SHP77 (cell line): ENCODE measurements at regions not wholly inside any gene's neighbourhood (a gene's known extent, or its start where the extent isn't known, plus 50 kb on each side); places are given as distances from the start of the nearest gene placed in this dataset.

Experiments
- DNase-seq, 2 experiments: peaks; one replicate each; lab custom pipeline; 2025; lab: John Stamatoyannopoulos, UW

DNA sequence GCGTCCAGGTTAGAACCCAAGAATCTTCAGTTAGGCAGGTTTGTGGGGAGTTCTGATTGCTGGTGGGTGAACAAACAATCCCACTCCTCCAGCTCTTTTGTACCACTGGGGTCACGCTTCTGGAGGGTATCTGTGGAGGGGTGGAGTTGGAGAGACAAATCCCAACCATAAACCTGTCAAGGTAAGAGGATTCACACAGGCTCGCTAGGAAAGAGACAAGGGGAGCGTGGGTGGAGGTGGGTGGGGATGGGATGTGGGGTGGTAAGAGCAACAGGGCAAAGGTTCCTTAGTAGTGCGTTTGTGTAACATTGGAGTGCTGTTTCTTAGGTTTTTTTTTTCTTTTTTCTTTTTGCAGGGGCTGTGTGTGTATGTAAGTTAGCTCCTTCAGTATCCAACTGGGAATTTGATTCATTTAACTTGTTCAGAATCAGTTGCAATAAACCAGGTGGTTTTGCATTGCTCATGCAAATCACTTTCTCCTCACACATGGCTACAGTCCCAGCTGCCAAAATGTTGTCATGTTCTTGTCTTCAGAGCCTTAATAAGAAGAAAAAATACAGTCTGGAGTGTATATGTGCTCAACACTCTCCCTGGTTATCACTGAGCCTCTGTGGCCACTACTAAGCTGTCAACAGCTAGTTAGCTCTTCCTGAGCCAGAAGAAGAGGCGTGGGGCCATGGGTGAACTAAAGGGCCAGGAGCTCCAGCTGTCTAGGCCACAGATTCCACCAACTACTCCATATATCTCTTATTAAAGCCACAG is 164.0 kb upstream of the RAD23B start:
- DNase-seq: no peak

DNA sequence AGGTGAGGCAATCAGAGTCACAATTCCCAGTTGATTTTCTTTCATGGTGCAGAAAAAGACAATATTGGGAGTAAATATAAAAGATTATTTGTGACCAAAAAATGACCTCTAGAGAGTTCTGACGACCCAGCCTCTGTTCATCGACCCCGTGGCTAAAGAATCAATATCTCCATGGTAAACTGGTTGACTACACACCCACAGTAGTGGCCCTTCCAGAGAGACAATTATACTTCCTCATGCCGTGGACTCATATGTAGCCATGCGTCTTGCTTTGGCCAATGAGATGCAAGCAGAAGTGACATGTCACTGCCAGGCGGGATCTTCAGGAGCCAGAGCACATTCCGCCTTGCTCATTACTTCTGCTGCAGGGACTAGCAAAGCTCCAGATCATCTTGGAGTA is 163.3 kb upstream of the RAD23B start:
- DNase-seq: no peak

DNA sequence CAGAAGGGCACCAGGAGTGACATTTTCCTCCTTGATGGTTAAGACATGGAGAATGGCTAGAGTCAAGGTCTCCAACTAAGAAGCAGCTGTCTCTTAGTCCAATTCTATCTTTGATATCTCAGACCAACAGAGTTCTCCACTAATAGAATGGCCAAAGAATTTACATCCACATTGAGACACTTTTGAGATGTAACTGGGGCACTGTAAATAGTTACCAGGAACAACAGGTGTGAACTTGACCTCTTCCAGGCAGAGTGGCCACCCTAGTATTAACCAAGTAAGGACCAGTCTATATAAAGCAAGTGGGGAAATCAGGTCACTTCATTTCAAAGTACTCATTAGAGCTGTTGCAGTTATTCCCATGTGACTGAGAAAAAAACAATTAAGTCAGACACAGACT is 159.7 kb upstream of the RAD23B start:
- no peak for DNase-seq

DNA sequence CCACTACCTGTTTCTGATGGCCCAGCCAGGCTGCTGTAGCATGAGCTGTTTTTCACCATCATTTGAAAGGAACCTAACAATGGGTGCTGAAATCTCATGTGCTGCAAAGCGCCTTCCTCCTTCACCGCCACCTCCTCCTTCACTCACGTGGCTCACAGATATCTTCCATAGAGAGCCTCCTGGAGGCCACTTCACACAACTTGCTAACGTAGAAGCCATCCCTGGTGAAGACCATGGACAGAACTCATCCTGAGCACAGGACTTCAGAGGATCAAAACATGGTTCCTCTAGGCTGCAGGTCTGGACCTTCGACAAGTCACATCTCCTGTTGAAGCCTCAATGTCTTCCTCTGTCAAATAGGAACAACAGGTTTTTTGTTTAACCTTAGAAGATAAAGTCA is 155.5 kb upstream of the RAD23B start:
- DNase-seq: no peak

DNA sequence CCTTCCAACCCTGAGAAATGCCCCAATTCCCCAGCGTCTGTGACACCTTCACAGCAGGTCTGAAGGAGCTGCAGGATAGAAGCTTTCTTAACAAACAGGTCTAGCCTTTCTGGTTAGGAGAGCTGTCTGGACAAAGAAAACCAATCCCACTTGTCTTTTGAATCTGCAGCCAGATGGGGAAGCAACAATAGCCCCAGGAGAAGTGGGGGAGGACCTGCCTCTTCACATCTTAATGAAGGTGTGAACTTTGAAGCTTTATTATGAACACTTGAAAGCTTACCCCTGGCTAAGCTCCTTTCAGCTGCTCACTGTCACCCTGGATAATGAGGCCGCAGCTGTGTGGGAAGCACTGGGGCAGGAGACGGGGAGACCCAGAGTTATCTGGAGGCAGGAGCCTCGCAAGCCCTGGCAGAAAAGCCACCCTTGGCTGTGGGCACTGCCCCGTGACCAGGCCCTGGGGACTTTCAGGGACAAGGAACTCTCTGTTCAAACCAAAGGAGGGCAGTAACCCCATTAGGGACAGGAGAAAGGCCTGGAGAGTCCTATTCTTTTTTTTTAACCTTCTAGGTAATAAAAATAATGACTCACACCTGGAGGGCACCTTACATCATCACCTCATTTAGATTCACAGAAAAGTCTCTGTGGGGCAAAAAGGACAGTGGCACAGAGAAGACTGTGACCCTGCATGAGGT is 151.8 kb upstream of the RAD23B start:
- DNase-seq: no peak

DNA sequence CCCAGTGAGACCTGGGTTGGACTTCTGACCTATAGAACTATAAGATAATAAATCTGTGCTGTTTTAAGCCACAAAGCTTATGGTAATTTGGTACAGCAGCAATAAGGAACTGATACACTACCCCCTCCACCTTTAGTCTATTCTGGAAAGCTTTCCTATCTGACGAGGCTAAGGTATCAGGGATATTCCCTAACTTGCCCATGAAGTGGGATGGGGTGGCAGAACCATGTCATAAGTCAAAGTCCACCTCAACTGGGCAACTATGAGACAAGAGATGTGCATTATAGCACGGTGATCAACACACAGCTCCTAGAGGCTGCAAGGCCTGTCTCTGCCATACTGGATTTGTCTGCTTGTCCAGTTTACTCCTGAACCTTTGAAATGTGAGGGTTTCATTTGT is 146.8 kb upstream of the RAD23B start:
- no peak for DNase-seq

DNA sequence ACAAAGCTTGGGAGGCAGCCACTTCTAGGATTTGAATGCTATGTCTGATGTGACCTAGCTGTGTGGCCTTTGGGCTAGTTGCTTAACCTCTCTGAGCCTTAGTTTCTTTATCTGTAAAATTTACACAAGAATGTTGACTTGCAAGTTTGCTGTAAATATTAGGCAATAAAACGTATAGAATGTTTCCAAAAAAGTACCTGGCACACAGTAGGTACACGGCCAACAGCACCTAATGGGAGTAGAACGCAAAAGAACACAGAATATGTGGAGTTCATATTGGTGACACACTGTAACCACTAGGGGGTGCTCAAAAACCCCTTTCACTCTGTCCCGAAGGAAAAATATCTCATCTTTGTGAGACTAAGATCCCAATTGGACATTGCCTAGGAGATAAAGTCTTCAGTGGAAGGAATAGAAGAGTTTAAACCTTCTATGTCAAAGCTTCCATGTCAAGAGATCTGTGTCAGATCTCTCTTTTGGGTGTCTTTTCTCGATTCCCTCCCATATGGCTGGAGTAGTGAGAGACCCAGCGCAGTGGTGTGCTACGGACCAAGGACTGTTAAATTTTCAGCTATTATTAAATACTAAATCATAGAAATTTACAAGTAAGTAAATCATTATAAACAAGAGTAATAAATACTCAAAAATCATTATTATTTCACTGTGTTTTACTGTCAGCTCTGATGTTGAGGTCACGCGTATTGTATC is 145.4 kb upstream of the RAD23B start:
- DNase-seq: peak in 1 of 2 experiments; percentile 2

DNA sequence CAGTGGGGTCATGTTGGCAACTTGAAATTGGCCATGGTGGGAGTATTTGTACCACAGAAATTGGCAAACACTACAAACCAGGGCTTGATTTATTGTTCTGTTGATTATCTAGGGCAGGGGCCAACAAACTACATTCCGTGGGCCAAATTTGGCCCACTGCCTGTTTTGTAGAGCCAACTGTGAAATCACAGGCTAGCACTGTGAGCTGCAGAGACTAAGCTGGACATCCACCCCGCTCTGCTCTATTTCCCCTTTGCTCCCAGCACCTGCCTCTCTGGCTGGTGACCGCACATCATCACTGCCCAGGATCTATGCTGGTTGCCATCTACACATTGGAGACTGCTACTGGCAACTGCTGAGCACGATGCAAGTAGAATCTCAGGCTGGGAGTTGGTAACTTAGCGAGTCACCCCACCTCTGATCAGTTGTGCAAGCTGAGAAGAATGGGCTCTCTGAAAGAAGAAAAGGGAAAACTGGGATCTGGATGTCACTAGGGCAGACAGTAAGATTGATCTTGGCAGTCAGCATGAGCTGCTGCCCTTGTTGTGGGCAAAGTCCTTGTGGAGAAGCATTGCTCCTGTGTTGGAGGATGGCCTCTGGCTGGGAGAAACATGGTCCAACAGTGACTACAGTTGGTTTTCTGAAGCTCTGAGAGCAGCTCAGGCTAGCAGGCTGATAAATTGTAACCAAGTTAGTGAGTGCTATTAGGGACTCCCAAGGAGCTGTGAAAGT is 144.7 kb upstream of the RAD23B start:
- DNase-seq: peak in 1 of 2 experiments; percentile 3

DNA sequence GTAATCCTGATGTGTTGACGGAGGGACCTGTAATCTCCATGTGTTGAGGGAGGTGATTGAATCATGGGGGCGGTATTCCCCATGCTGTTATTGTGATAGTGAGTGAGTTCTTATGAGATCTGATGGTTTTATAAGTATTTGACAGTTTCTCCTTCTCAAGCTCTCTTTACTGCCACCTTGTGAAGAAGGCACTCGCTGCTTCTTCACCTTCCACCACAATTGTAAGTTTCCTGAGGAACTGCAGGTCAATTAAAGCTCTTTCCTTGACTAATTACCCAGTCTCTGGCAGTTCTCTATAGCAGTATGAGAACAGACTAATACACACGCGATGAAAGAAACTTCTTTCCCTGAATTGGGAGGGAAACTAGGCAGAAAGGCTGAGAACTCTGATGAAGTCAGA is 141.1 kb upstream of the RAD23B start:
- DNase-seq: no peak

DNA sequence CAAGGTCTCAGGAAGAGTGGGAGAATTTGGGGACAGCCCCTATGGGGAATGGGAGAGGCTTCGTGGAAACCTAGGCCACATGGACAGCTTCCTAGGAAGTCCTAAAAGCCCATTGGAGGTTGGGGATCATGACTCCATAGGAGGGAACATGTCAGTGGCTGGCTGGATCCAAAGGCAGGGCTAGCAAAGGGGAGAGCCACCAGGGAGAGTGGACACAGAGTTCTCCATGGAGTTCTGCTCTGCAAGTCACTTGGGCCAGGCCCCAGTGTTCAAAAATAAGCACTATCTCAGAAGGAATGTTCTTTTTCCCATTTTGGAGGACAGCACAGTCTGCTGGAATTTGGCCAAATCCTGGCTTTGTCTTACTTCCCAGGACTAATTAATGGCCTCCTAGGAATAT is 140.6 kb upstream of the RAD23B start:
- DNase-seq: no peak

DNA sequence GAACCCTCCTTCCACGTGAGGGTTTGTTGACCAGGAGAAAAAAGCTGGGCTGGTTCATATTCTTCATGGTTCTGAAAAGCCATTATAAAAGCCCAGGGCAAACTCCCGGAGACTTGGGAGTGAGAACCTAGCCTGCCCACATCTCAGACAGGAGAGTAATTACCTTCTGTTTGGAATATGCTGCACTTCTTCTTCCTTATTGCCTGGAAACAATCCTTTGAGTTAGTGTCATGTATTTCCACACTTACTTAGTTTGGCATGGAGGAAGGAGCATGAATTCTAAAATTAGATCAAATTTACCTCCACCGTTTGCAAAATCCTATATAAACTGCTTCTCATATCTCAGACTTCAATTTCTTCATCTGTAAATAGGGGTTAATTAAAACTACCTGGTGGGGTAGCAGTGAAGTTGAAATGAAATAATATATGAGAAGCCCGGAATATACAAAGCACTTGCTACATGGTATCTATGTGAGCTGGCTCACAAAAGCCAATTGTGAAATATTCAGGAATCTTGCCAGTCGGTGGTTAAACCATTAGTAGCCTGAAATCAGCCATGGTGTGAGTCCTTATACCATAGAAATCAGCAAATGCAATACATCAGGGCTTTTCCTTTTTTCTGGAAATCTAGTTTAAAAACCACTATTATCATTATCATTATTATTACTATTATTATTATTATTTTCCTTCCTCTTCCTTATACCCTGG is 140.0 kb upstream of the RAD23B start:
- DNase-seq: no peak

DNA sequence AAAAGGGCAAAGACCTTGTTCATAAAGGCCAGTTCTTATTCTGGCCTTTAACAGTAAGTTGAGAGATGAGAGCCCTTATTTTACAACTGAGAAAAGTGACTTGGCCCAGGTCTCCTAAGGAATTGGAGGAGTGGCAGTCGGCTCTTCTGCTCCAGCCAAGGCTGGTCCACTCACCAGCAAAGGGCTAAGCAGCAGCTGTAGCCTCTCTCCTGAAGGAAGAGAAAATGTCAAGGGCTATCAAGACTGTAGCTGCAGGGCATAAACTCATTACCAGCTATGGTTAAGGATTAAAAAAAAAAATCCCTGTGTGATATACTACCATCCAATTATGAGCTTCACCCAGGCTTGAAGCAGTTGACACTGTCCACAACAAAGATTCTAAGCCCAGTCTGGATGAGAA is 138.6 kb upstream of the RAD23B start:
- DNase-seq: no peak

DNA sequence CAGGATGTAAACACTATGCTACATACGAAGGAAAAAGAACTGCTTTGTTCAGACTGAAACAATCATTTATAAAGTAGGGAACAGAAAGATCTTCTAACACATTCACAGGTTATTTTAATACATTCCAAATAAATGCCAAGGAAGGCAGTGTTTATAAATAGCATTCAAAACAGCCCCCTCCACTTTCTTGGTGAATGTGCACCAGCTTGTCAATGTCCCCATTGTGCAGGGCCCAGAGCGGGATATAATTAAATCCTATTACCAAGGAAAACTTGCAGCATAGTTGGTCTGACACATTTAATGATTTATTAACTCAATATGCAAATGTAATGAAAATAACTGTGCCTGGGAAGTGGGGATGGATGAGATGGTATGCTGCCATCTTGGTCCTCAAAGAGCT is 135.9 kb upstream of the RAD23B start:
- DNase-seq: no peak

DNA sequence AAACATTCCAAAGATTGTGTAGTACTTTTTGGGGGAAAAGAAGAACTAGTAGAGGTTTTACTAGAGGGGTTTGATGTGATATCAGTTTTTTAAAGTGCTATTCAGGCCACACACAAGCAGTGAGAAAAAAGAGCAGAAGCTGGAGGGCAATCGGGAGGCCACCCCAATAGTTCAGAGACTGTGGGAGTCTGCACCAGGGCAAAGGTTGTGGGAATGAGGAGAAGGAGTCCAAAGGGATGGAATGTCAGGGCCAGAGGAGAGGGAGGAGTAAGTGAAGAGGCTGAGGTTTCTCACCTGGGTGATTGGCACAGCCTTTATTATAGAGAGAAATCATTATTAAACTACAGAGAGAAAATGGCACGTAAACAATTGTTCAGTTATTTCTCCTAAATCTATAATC is 134.9 kb upstream of the RAD23B start:
- no peak for DNase-seq

DNA sequence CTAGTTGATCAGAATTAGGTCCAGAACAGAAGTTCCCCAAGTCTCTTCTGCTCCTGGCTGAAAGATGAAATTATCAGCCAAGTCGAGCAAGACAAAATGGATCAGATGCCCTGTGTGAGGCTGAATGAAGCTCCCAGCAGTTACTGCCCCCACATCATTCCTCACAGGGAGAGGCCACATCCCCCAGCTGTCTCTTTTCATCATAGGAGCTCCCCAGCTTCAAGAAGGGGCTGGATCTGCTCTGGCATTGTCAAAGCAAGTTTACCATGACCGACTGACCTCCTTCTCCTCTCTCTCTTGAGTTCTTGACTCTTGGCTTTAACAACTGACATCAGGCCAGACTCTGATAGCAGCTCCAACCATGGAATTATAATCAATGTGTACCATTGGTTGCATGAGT is 133.3 kb upstream of the RAD23B start:
- DNase-seq: no peak

DNA sequence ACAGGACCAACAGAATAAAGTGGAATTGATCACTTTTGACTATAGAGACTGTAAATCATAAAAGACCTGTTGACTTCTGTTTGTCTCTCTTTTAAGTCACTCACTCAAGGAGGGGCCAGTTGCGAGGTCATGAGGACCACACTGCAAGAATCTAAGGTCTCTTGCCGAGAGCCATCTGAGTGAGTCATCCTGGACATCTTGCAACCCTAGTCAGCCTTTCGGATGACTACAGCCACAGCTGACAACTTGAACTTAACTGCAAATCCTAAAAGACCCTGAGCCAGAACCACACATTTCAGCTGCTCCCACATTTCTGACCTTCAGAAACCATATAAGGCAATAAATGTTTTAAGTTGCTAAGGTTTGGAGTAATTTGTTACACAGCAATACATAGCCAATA is 129.7 kb upstream of the RAD23B start:
- DNase-seq: no peak

DNA sequence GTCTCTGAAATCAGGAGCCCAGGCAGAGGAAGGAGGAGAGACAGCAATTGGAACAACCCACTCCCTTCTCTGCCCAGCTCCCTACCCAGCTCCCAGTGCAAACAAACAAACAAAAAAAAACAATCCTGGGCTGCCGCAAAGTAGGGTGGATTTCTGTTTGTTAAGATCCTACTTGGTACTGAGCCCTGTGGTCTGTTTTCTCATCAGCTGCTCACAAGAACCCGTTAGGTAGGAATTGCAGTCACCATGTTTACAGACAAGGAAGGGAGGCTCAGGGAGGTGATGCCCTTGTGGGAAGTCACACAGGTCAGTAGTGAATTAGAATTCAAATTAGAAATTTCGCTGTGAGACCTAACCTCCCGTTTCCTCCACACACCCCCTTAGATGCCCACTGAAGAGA is 128.8 kb upstream of the RAD23B start:
- DNase-seq: no peak

DNA sequence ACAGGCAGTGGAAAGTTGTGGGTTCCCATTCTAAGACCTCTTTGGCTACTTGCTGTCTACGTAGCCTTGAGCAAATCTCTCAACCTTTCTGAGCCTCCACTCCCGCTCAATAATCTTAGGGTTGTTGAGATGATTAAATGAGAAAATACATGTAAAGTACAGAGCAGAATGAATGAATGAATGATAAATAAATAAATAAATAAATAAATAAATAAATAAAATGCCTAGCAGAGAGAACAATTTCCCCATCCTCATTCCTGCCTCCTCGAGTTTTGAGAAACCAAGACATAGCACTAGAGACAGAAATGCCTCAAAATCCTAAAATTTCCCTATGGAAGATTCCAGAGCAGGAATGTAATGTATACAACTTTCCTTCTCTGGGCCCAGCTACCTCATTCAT is 128.3 kb upstream of the RAD23B start:
- DNase-seq: no peak

DNA sequence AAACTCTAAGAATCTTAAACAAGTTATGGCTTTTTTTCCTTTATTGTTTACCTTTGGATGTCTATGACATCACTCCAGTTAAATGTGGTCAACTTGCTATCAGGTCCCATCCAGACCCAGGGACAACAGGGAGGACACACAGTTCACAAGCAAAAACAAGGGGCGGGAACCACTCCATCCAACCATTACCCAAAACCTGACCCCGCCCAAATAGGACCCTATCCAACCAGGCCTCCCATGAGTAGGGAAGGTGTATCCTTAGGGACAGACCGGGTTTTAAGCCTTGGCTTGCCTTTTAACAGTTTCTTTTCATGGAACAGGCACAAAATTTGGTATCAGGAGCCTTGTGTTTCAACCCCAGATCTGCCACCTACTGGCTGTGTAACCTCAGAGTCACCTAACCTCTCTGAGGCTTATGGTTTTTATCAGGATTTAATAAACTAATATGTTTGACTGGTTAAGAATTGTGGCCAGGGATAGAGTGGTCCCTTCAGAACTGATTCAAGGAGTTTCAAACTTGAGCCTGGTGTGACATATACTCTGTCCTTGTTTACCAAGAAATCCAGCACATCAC is 127.7 kb upstream of the RAD23B start:
- no peak for DNase-seq

DNA sequence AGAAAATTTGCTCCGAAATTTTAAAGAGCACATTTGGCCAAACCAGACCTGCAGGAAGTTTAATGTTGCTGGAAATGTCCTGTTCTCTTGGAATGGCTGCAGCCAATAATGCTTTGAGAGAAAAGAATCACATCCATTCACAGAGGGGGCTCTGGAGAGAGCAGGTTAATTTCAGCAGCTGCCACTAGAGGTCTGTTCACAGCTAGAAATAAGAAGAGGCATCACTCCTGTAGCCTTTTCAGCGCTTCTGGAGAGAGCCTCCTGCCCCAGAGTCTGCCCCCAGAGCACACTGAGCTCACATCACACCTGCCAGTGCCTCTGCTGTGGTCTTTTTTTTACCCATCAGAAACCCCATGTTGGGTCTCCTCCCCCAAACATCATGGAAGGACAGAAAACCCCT is 124.8 kb upstream of the RAD23B start:
- peak; percentile 14 to 36 for DNase-seq

DNA sequence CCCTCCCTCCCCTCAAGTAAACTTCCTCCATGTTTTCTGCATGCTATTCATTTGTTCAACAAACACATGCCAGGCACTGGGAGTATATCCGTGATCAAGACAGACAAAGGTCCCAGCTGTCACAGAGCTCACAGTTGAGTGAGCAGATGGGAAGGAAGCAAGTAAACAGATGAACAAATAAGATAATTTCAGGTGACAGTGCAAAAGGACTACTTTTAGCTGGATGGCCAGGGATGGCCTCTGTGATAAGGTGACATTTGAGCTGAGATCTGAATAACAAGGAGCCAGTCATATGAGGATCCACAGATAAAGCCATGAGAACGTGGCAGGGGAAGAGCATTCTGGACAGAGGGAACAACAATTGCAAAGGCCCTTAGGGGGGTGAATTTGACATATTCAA is 121.7 kb upstream of the RAD23B start:
- DNase-seq: peak in 1 of 2 experiments; percentile 49

DNA sequence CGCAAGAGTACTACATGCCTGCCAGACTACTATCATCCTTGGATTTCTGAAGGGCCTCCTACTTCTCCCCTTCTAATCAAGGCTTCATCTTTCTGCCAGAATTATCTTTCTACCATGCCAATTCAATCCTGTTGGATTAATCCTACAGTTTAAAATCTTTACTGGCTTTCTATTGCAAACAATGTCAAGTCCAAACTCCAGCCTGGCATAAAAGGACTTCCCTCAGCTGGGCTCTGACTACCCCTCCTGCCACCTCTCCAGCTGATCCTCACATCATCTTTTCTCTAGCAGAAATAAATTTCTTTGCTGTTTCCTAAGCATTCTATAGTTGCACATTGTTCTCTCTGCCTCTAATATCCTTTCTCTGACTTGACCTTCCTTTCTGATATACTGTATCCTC is 119.7 kb upstream of the RAD23B start:
- no peak for DNase-seq
